ENCODE measurements at regions not wholly inside any gene's neighbourhood (a gene's known extent, or its start where the extent isn't known, plus 50 kb on each side); places are given as distances from the start of the nearest gene placed in this dataset.

GRCh38 chr2:155054712-155055111, 356.2 kb downstream of the KCNJ3 start:
- H3K27me3 ChIP-seq (replicated peaks in 1 of 4; ENCODE audit: control extremely low read depth in 1 of 4, control insufficient read depth in 3 of 4, insufficient read depth in 4 of 4, low read length in 3 of 4), result no peaks in the 10 kb centered on the region
- H3K4me2 ChIP-seq (replicated peaks; ENCODE audit: low read depth, low read length, poor library complexity, severe bottlenecking), result no peak overlapping the region
- no peak overlapping the region for H3K9ac ChIP-seq (ENCODE audit: low read length)
- 100% methylated on average over 2 of the region's 5 CpGs for WGBS (ENCODE audit: insufficient coverage)
- Mint-ChIP-seq H3K9me3 (ENCODE audit: insufficient read depth) (peaks cover 5% of the 10 kb centered on the region), H3K27ac (no peak overlapping the region), H3K4me3 (no peak overlapping the region), H3K27me3 (no peaks in the 10 kb centered on the region), H3K4me1 (no peaks in the 10 kb centered on the region)
- ATAC-seq (ENCODE audit: low read depth) (no peak), DNase-seq (no peak)
- intact Hi-C loops (cut with micrococcal nuclease), result no loop called here
- H3K79me2 ChIP-seq (ENCODE audit: control insufficient read depth, insufficient read depth, low read length), result no peaks in the 10 kb centered on the region
- no peaks in the 10 kb centered on the region for H3K9me3 ChIP-seq (ENCODE audit: control extremely low read depth in 1 of 3, control insufficient read depth in 2 of 3, insufficient read depth in 1 of 3, low read length in 2 of 3)
- no peaks in the 10 kb centered on the region for H3K36me3 ChIP-seq (replicated peaks in 1 of 2; ENCODE audit: control extremely low read depth in 1 of 2, control insufficient read depth in 1 of 2, extremely low read depth in 1 of 2, insufficient read depth in 2 of 2, low read length in 1 of 2)
- H2AFZ ChIP-seq (ENCODE audit: insufficient read depth, low read depth, low read length, poor library complexity, severe bottlenecking), result no peak overlapping the region
- TF ChIP-seq EZH2 (IDR thresholded peaks at IDR 0.05; ENCODE audit: borderline replicate concordance, insufficient read depth, low read depth, low read length, poor library complexity, severe bottlenecking) (no peak), CTCF (IDR thresholded peaks at IDR 0.05) (no peak)
- ChIA-PET POLR2A (no interaction called here), CTCF (no interaction called here)
- H3K4me3 ChIP-seq (ENCODE audit: control extremely low read depth in 1 of 5, extremely low read depth in 1 of 5, insufficient read depth in 1 of 5, low read depth in 2 of 5, low read length in 4 of 5), result no peak overlapping the region
- no peaks in the 10 kb centered on the region for H4K20me1 ChIP-seq (ENCODE audit: control insufficient read depth, insufficient read depth, low read length, poor library complexity, severe bottlenecking)
- H3K4me1 ChIP-seq (ENCODE audit: control insufficient read depth in 2 of 2, insufficient read depth in 2 of 2, low read length in 2 of 2), result no peaks in the 10 kb centered on the region
- no peak overlapping the region for H3K27ac ChIP-seq (ENCODE audit: low read length in 2 of 2)

GRCh38 chr2:155043097-155043496, 344.6 kb downstream of the KCNJ3 start:
- Histone ChIP-seq H3K27ac (ENCODE audit: low read length in 2 of 2) (no peak overlapping the region), H3K9ac (ENCODE audit: low read length) (no peak overlapping the region), H4K20me1 (ENCODE audit: control insufficient read depth, insufficient read depth, low read length, poor library complexity, severe bottlenecking) (no peaks in the 10 kb centered on the region), H3K4me2 (replicated peaks; ENCODE audit: low read depth, low read length, poor library complexity, severe bottlenecking) (no peak overlapping the region), H3K36me3 (replicated peaks in 1 of 2; ENCODE audit: control extremely low read depth in 1 of 2, control insufficient read depth in 1 of 2, extremely low read depth in 1 of 2, insufficient read depth in 2 of 2, low read length in 1 of 2) (no peaks in the 10 kb centered on the region), H2AFZ (ENCODE audit: insufficient read depth, low read depth, low read length, poor library complexity, severe bottlenecking) (no peak overlapping the region), H3K79me2 (ENCODE audit: control insufficient read depth, insufficient read depth, low read length) (no peaks in the 10 kb centered on the region), H3K4me1 (ENCODE audit: control insufficient read depth in 2 of 2, insufficient read depth in 2 of 2, low read length in 2 of 2) (no peaks in the 10 kb centered on the region), H3K9me3 (ENCODE audit: control extremely low read depth in 1 of 3, control insufficient read depth in 2 of 3, insufficient read depth in 1 of 3, low read length in 2 of 3) (peaks cover 0 to 7% (median 0%) of the 10 kb centered on the region in 3 donors), H3K4me3 (ENCODE audit: control extremely low read depth in 1 of 5, extremely low read depth in 1 of 5, insufficient read depth in 1 of 5, low read depth in 2 of 5, low read length in 4 of 5) (no peak overlapping the region), H3K27me3 (replicated peaks in 1 of 4; ENCODE audit: control extremely low read depth in 1 of 4, control insufficient read depth in 3 of 4, insufficient read depth in 4 of 4, low read length in 3 of 4) (no peaks in the 10 kb centered on the region)
- no peak for ATAC-seq (ENCODE audit: low read depth)
- CTCF ChIA-PET, result no interaction called here
- no peak for TF ChIP-seq EZH2 (IDR thresholded peaks at IDR 0.05; ENCODE audit: borderline replicate concordance, insufficient read depth, low read depth, low read length, poor library complexity, severe bottlenecking)
- Mint-ChIP-seq H3K4me1 (no peaks in the 10 kb centered on the region), H3K4me3 (no peak overlapping the region), H3K27me3 (no peaks in the 10 kb centered on the region), H3K9me3 (ENCODE audit: insufficient read depth) (peaks cover 7% of the 10 kb centered on the region), H3K27ac (no peak overlapping the region)
- DNase-seq, result no peak
- intact Hi-C loops (cut with micrococcal nuclease), result no loop called here
- POLR2A ChIA-PET, result no interaction called here
- WGBS (ENCODE audit: insufficient coverage), result no CpG with 5 or more reads among the region's 4 CpGs

All from B cell (primary cell).